ENCODE measurements at regions not wholly inside any gene's neighbourhood (a gene's known extent, or its start where the extent isn't known, plus 50 kb on each side); places are given as distances from the start of the nearest gene placed in this dataset.

DNA sequence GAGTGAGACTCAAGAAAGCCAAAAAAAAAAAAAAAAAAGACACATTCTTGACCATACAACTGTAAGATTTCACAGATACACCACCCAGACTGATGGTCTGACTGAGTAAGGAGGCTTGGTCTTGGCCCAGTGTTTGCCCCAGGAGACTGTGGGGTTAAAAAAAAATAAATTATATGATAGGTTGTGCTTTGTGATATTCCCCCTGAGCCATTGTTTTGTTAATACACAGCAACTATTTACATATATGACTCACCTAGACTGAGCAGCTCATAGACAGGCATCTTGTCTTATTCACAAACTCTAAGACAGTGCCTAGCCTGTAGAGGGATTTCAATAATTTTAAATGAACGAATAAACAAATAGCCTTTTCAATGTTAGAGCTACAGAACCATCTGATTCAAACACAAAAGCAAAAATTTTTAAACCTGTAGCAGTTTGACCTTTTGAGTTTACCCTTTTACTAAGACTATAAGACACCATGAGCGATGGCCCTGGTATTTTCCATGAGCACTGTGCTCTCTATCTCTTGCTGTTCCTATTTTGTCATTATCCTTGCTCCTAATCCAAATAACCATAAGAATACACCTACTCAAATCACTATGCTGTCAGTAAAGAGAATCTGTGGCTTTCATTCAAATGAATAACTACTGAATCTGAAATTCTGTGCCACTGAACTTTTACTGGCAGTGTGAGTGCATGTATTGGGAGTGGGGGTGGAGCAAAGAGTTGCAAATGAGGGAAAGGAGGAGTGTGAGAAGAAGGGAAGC lies 199.4 kb upstream of the PTBP2 start:
- no peak for TF ChIP-seq POLR2AphosphoS5 (IDR thresholded peaks at IDR 0.05; ENCODE audit: low read depth, low read length)
- no peak for TF ChIP-seq POLR2A (IDR thresholded peaks at IDR 0.05; ENCODE audit: low read depth, low read length)

Measured in GM12892 (cell line).